HCT116 (cell line): ENCODE measurements at regions not wholly inside any gene's neighbourhood (a gene's known extent, or its start where the extent isn't known, plus 50 kb on each side); places are given as distances from the start of the nearest gene placed in this dataset.

Experiments used
- ATAC-seq: fragments of 200-7000 bp; cut with Tn5 transposase; 2 replicates; pipeline ENCODE4 v1.9.1; 2020; ENCODE audit warnings: mild to moderate bottlenecking, moderate library complexity
- BruUV-seq: library from RNA; stranded (reverse); fragments of 400-500 nt; replicated peaks from 2 replicates; lab custom pipeline; 2021; lab: Mats Ljungman, UMichigan
- CTCF ChIA-PET: fragments of 300-600 bp; sonication (Branson Sonifier 250); formaldehyde crosslinking; loops from one replicate; lab custom pipeline; 2021; ENCODE audit warnings: antibody characterized with exemption; lab: Charles Lee
- POLR2A ChIA-PET: fragments of 300-600, 350-600 bp; sonication (Branson Sonifier 250); formaldehyde crosslinking; loops from one replicate; lab custom pipeline; 2021; ENCODE audit warnings: antibody characterized with exemption; lab: Charles Lee
- RAD21 ChIA-PET, 2 experiments: fragments of 300-600 bp; sonication (Branson Sonifier 250); formaldehyde crosslinking; loops; one replicate each; lab custom pipeline; 2023; ENCODE audit warnings: low total read pairs in 2 of 2; ENCODE audit not compliant: uncharacterized antibody in 2 of 2, unreplicated experiment in 2 of 2, low non-redundant PET in 1 of 2; lab: Charles Lee
- DNase-seq: peaks from one replicate; pipeline ENCODE4 v3.0.0-alpha.2; 2010; ENCODE audit warnings: low read depth, low spot score
- H2AFZ ChIP-seq: fragments of 200-600 bp; shearing (Covaris generic), sonication (generic); 2 replicates; pipeline ENCODE4 v1.6.1; 2017; ENCODE audit warnings: low read depth, mixed run types, mixed read lengths, antibody characterized with exemption, low read length; ENCODE audit not compliant: poor library complexity, severe bottlenecking
- H3K27ac ChIP-seq: 2 replicates; pipeline ENCODE4 v1.5.1; 2012; ENCODE audit warnings: low read depth, low read length
- H3K27me3 ChIP-seq: fragments of 200-600 bp; sonication (generic); 2 replicates; pipeline ENCODE4 v1.6.1; 2016; ENCODE audit warnings: mixed run types, low read length, mixed read lengths; ENCODE audit not compliant: insufficient read depth
- H3K36me3 ChIP-seq, 2 experiments: fragments of 200-500 bp in 1 of 2; fragments of 200-600 bp in 1 of 2; sonication (Bioruptor generic) in 1 of 2; sonication (generic) in 1 of 2; 2 replicates each; pipeline versions ENCODE4 v1.5.1 to v1.6.1; 2014 to 2016; ENCODE audit warnings: low read length in 2 of 2, inconsistent platforms in 1 of 2, mixed read lengths in 1 of 2, mixed run types in 1 of 2; ENCODE audit not compliant: insufficient read depth in 2 of 2, control insufficient read depth in 1 of 2
- H3K4me1 ChIP-seq, 2 experiments: fragments of 200-600 bp in 1 of 2; sonication (generic) in 1 of 2; 2 replicates each; pipeline versions ENCODE4 v1.5.1 to v1.6.1; 2012 to 2017; ENCODE audit warnings: low read length in 2 of 2, inconsistent platforms in 1 of 2, mild to moderate bottlenecking in 1 of 2, mixed read lengths in 1 of 2, mixed run types in 1 of 2, moderate library complexity in 1 of 2; ENCODE audit not compliant: insufficient read depth in 2 of 2, control insufficient read depth in 1 of 2
- H3K4me2 ChIP-seq: fragments of 200-600 bp; sonication (generic); 2 replicates; pipeline ENCODE4 v1.6.1; 2017; ENCODE audit warnings: mixed run types, low read length, mixed read lengths
- H3K4me3 ChIP-seq, 2 experiments: fragments of 200-600 bp in 1 of 2; sonication (generic) in 1 of 2; replicated peaks in 1 of 2; 2 replicates each; pipeline ENCODE4 v1.5.1; 2011 to 2016; ENCODE audit warnings: low read length in 2 of 2, control low read depth in 1 of 2, low read depth in 1 of 2, mild to moderate bottlenecking in 1 of 2, mixed read lengths in 1 of 2, mixed run types in 1 of 2
- H3K79me2 ChIP-seq: fragments of 200-600 bp; sonication (generic); 2 replicates; pipeline ENCODE4 v1.6.1; 2017; ENCODE audit warnings: mild to moderate bottlenecking, mixed run types, low read length, moderate library complexity, mixed read lengths; ENCODE audit not compliant: insufficient read depth
- H3K9ac ChIP-seq: fragments of 200-600 bp; sonication (generic); 2 replicates; pipeline ENCODE4 v1.6.1; 2016; ENCODE audit warnings: low read length, mixed read lengths
- H3K9me2 ChIP-seq: fragments of 200-600 bp; sonication (generic), shearing (Covaris generic); 2 replicates; pipeline ENCODE4 v1.6.1; 2017; ENCODE audit warnings: mixed run types, mild to moderate bottlenecking, moderate library complexity; ENCODE audit not compliant: insufficient read depth
- H3K9me3 ChIP-seq, 2 experiments: fragments of 200-500 bp in 1 of 2; fragments of 200-600 bp in 1 of 2; sonication (Bioruptor generic) in 1 of 2; sonication (generic) in 1 of 2; 2 replicates each; pipeline ENCODE4 v1.6.1; 2014 to 2017; ENCODE audit warnings: low read length in 2 of 2, mixed read lengths in 2 of 2, inconsistent platforms in 1 of 2, low read depth in 1 of 2, mild to moderate bottlenecking in 1 of 2, mixed run types in 1 of 2, moderate library complexity in 1 of 2; ENCODE audit not compliant: control insufficient read depth in 1 of 2, insufficient read depth in 1 of 2
- H4K20me1 ChIP-seq: fragments of 200-600 bp; sonication (generic), shearing (Covaris generic); 2 replicates; pipeline ENCODE4 v1.6.1; 2017; ENCODE audit warnings: mixed run types, mild to moderate bottlenecking, moderate library complexity; ENCODE audit not compliant: insufficient read depth
- CBX3 ChIP-seq: IDR thresholded peaks from 2 replicates; pipeline ENCODE4 v1.6.1; 2012; ENCODE audit warnings: low read depth
- CEBPB ChIP-seq: IDR thresholded peaks from 2 replicates; pipeline ENCODE4 v1.6.1; 2012; ENCODE audit warnings: low read depth
- EGR1 ChIP-seq: IDR thresholded peaks from 2 replicates; pipeline ENCODE4 v1.6.1; 2012; ENCODE audit warnings: low read depth
- ELF1 ChIP-seq: IDR thresholded peaks from 2 replicates; pipeline ENCODE4 v1.6.1; 2012; ENCODE audit warnings: low read depth, borderline replicate concordance
- EZH2 ChIP-seq: fragments of 200-600 bp; sonication (generic); IDR thresholded peaks from 2 replicates; pipeline ENCODE4 v1.6.1; 2017; ENCODE audit warnings: antibody characterized with exemption, mixed run types
- FOSL1 ChIP-seq: IDR thresholded peaks from 2 replicates; pipeline ENCODE4 v1.6.1; 2012; ENCODE audit warnings: low read depth
- JUND ChIP-seq: IDR thresholded peaks from 2 replicates; pipeline ENCODE4 v1.6.1; 2012
- MAX ChIP-seq: IDR thresholded peaks from 2 replicates; pipeline ENCODE4 v1.6.1; 2012
- POLR2A ChIP-seq: IDR thresholded peaks from 2 replicates; pipeline ENCODE4 v1.7.0; 2011; ENCODE audit warnings: borderline replicate concordance; ENCODE audit not compliant: insufficient read depth, insufficient read length; ENCODE audit errors: extremely low read depth
- POLR2AphosphoS5 ChIP-seq: IDR thresholded peaks from 2 replicates; pipeline ENCODE4 v1.6.1; 2011; ENCODE audit warnings: mild to moderate bottlenecking, low read depth, low read length, moderate library complexity
- SIN3A ChIP-seq: IDR thresholded peaks from 2 replicates; pipeline ENCODE4 v1.6.1; 2012; ENCODE audit warnings: low read depth
- SP1 ChIP-seq: IDR thresholded peaks from 2 replicates; pipeline ENCODE4 v1.6.1; 2012; ENCODE audit warnings: low read depth
- SRF ChIP-seq: IDR thresholded peaks from 2 replicates; pipeline ENCODE4 v1.6.1; 2012; ENCODE audit warnings: low read depth
- TCF7L2 ChIP-seq: IDR thresholded peaks from 2 replicates; pipeline ENCODE4 v1.7.0; 2011; ENCODE audit warnings: borderline replicate concordance, inconsistent platforms; ENCODE audit not compliant: insufficient read depth, insufficient read length; ENCODE audit errors: extremely low read depth
- ZFX ChIP-seq: fragments of 450-650 bp; IDR thresholded peaks from 2 replicates; pipeline ENCODE4 v1.6.1; 2017
- ZNF274 ChIP-seq: fragments of 200-500 bp; sonication (Bioruptor generic); IDR thresholded peaks from 2 replicates; pipeline ENCODE4 v1.6.1; 2014; ENCODE audit warnings: mild to moderate bottlenecking, low read depth, low read length, inconsistent platforms
- intact Hi-C: fragments of 100-400 bp; cut with micrococcal nuclease; formaldehyde crosslinking; loops from 2 replicates; pipeline ENCODE4 v1.10.0; 2022
- TF ChIP-seq, protein P1 (sequence below): IDR thresholded peaks from 2 replicates; pipeline ENCODE4 v1.6.1; 2012
- TF ChIP-seq, protein P2 (sequence below): IDR thresholded peaks from 2 replicates; pipeline ENCODE4 v1.6.1; 2012; ENCODE audit warnings: low read depth

DNA sequence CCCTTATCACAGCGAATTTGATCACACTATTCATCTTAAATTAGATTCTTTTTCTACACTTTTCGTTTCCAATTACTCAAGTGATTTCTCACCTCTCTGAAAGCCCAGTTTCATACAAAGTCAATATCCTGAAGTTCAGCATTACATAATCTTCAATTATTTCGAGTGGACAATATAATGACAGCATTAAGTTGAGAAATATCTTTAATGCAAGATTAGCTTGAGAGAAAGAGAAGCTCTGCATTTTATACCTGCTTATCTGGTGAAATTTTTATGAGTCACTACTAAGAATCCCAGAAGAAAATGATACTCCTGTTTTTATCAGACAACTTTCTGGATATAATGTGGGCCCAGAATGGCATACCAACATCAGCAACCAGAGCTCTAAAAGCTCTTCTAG, 509.6 kb downstream of the KCNJ2 start (continued):
- no peak for TF ChIP-seq MAX
- no peak for TF ChIP-seq CEBPB
- TF ChIP-seq, protein P1, sequence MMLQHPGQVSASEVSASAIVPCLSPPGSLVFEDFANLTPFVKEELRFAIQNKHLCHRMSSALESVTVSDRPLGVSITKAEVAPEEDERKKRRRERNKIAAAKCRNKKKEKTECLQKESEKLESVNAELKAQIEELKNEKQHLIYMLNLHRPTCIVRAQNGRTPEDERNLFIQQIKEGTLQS, result no peak
- TF ChIP-seq SRF, result no peak
- no peak for TF ChIP-seq JUND

GRCh38 chr17:70683936-70684335, 514.6 kb downstream of the KCNJ2 start:
- no peak for TF ChIP-seq ZNF274
- no peak for TF ChIP-seq EZH2
- no peak for TF ChIP-seq SIN3A
- TF ChIP-seq ZFX, result no peak
- TF ChIP-seq MAX, result no peak
- no peak for TF ChIP-seq FOSL1
- no peak for TF ChIP-seq POLR2AphosphoS5
- TF ChIP-seq, protein P2, sequence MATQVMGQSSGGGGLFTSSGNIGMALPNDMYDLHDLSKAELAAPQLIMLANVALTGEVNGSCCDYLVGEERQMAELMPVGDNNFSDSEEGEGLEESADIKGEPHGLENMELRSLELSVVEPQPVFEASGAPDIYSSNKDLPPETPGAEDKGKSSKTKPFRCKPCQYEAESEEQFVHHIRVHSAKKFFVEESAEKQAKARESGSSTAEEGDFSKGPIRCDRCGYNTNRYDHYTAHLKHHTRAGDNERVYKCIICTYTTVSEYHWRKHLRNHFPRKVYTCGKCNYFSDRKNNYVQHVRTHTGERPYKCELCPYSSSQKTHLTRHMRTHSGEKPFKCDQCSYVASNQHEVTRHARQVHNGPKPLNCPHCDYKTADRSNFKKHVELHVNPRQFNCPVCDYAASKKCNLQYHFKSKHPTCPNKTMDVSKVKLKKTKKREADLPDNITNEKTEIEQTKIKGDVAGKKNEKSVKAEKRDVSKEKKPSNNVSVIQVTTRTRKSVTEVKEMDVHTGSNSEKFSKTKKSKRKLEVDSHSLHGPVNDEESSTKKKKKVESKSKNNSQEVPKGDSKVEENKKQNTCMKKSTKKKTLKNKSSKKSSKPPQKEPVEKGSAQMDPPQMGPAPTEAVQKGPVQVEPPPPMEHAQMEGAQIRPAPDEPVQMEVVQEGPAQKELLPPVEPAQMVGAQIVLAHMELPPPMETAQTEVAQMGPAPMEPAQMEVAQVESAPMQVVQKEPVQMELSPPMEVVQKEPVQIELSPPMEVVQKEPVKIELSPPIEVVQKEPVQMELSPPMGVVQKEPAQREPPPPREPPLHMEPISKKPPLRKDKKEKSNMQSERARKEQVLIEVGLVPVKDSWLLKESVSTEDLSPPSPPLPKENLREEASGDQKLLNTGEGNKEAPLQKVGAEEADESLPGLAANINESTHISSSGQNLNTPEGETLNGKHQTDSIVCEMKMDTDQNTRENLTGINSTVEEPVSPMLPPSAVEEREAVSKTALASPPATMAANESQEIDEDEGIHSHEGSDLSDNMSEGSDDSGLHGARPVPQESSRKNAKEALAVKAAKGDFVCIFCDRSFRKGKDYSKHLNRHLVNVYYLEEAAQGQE, result no peak
- no peak for TF ChIP-seq ELF1
- TF ChIP-seq EGR1, result no peak
- TF ChIP-seq JUND, result no peak
- no peak for TF ChIP-seq TCF7L2
- no peak for TF ChIP-seq SP1
- TF ChIP-seq POLR2A, result no peak
- TF ChIP-seq, protein P1, result no peak
- no peak for TF ChIP-seq CBX3
- TF ChIP-seq, all 23 proteins: peak for 0
- no peaks in the 10 kb centered on the region for H3K9me2 ChIP-seq
- RAD21 ChIA-PET, result no interaction called here
- DNase-seq (no peak), ATAC-seq (no peak)
- POLR2A ChIA-PET, result no interaction called here
- no peak overlapping the region for H3K4me3 ChIP-seq
- H4K20me1 ChIP-seq, result no peaks in the 10 kb centered on the region
- no peaks in the 10 kb centered on the region for H3K9me3 ChIP-seq
- no peak overlapping the region for H3K9ac ChIP-seq
- H3K36me3 ChIP-seq, result no peaks in the 10 kb centered on the region
- BruUV-seq, result no TSS peak
- CTCF ChIA-PET, result no interaction called here
- intact Hi-C loops, result no loop called here
- H3K27me3 ChIP-seq, result no peaks in the 10 kb centered on the region
- H3K4me2 ChIP-seq, result no peak overlapping the region
- no peak overlapping the region for H2AFZ ChIP-seq
- no peaks in the 10 kb centered on the region for H3K79me2 ChIP-seq
- no peaks in the 10 kb centered on the region for H3K4me1 ChIP-seq
- no peak overlapping the region for H3K27ac ChIP-seq
